ENCODE measurements at regions not wholly inside any gene's neighbourhood (a gene's known extent, or its start where the extent isn't known, plus 50 kb on each side); places are given as distances from the start of the nearest gene placed in this dataset.

GRCh38 chr20:47929368-47930115 lies 144.3 kb upstream of the SULF2 start:
- H3K9me3 Mint-ChIP-seq (ENCODE audit: unreplicated experiment): peaks cover 39% of the 10 kb centered on the region
- Histone ChIP-seq H3K4me3 (ENCODE audit: low read depth, low read length) (no peak overlapping the region), H3K36me3 (ENCODE audit: control insufficient read depth, insufficient read depth, low read length) (no peaks in the 10 kb centered on the region), H3K9me3 (no peaks in the 10 kb centered on the region), H3K4me1 (no peaks in the 10 kb centered on the region), H3K27me3 (replicated peaks; ENCODE audit: control insufficient read depth, insufficient read depth, low read length) (no peaks in the 10 kb centered on the region; the same call in 1 of the 2 replicates)
- intact Hi-C loops (cut with micrococcal nuclease; ENCODE audit: unreplicated experiment): no loop called here
- H3K4me1 Mint-ChIP-seq (ENCODE audit: low read depth, unreplicated experiment): no peaks in the 10 kb centered on the region
- no peaks in the 10 kb centered on the region for H3K36me3 Mint-ChIP-seq (ENCODE audit: insufficient read depth, unreplicated experiment)
- no peak overlapping the region for H3K27ac Mint-ChIP-seq (ENCODE audit: unreplicated experiment)
- BruUV-seq (replicated peaks): no TSS peak
- CTCF ChIA-PET: no interaction called here
- no peak overlapping the region for H3K4me3 Mint-ChIP-seq (ENCODE audit: unreplicated experiment)
- peaks cover 11% of the 10 kb centered on the region for H3K27me3 Mint-ChIP-seq (ENCODE audit: insufficient read depth, unreplicated experiment)
- TF ChIP-seq CTCF (IDR thresholded peaks at IDR 0.05; ENCODE audit: insufficient read depth in 1 of 2, low read depth in 1 of 2, low read length in 1 of 2, severe bottlenecking in 1 of 2, unreplicated experiment in 1 of 2): no peak
- no peak for DNase-seq
- POLR2A ChIA-PET: interaction anchor here (0.7 kb wide), 1 partner anchor 95 kb away, joined by 5 read pairs; no protein-coding TSS in a partner anchor

- TF ChIP-seq CTCF (IDR thresholded peaks at IDR 0.05; ENCODE audit: insufficient read depth in 1 of 2, low read depth in 1 of 2, low read length in 1 of 2, severe bottlenecking in 1 of 2, unreplicated experiment in 1 of 2): no peak
- intact Hi-C loops (cut with micrococcal nuclease; ENCODE audit: unreplicated experiment): no loop called here
- Histone ChIP-seq H3K36me3 (ENCODE audit: control insufficient read depth, insufficient read depth, low read length) (no peaks in the 10 kb centered on the region), H3K27me3 (replicated peaks; ENCODE audit: control insufficient read depth, insufficient read depth, low read length) (no peaks in the 10 kb centered on the region), H3K4me3 (ENCODE audit: low read depth, low read length) (no peak overlapping the region), H3K9me3 (no peaks in the 10 kb centered on the region), H3K4me1 (no peaks in the 10 kb centered on the region)
- no peak overlapping the region for H3K27ac Mint-ChIP-seq (ENCODE audit: unreplicated experiment)
- peaks cover 39% of the 10 kb centered on the region for H3K9me3 Mint-ChIP-seq (ENCODE audit: unreplicated experiment)
- no peak for DNase-seq
- no TSS peak for BruUV-seq (replicated peaks)
- H3K36me3 Mint-ChIP-seq (ENCODE audit: insufficient read depth, unreplicated experiment): no peaks in the 10 kb centered on the region
- POLR2A ChIA-PET: interaction anchor here (0.6 kb wide), 1 partner anchor 738 kb away, joined by 4 read pairs; no protein-coding TSS in a partner anchor
- CTCF ChIA-PET: no interaction called here
- no peaks in the 10 kb centered on the region for H3K4me1 Mint-ChIP-seq (ENCODE audit: low read depth, unreplicated experiment)
- H3K4me3 Mint-ChIP-seq (ENCODE audit: unreplicated experiment): no peak overlapping the region
- peaks cover 4% of the 10 kb centered on the region for H3K27me3 Mint-ChIP-seq (ENCODE audit: insufficient read depth, unreplicated experiment)
Observed at GRCh38 chr20:47927944-47928343, 142.7 kb upstream of the SULF2 start.

GRCh38 chr20:47927385-47927851 lies 142.1 kb upstream of the SULF2 start:
- ChIA-PET CTCF (no interaction called here), POLR2A (interaction anchor here (0.6 kb wide), 1 partner anchor 738 kb away, joined by 4 read pairs; no protein-coding TSS in a partner anchor)
- intact Hi-C loops (cut with micrococcal nuclease; ENCODE audit: unreplicated experiment): no loop called here
- no peak for TF ChIP-seq CTCF (IDR thresholded peaks at IDR 0.05; ENCODE audit: insufficient read depth in 1 of 2, low read depth in 1 of 2, low read length in 1 of 2, severe bottlenecking in 1 of 2, unreplicated experiment in 1 of 2)
- no TSS peak for BruUV-seq (replicated peaks)
- Mint-ChIP-seq H3K36me3 (ENCODE audit: insufficient read depth, unreplicated experiment) (no peaks in the 10 kb centered on the region), H3K9me3 (ENCODE audit: unreplicated experiment) (peaks cover 39% of the 10 kb centered on the region), H3K27ac (ENCODE audit: unreplicated experiment) (no peak overlapping the region), H3K4me3 (ENCODE audit: unreplicated experiment) (no peak overlapping the region), H3K27me3 (ENCODE audit: insufficient read depth, unreplicated experiment) (peaks cover 4% of the 10 kb centered on the region), H3K4me1 (ENCODE audit: low read depth, unreplicated experiment) (no peaks in the 10 kb centered on the region)
- H3K4me1 ChIP-seq: peaks cover 2% of the 10 kb centered on the region; the same call in 1 of the 2 replicates
- no peak for DNase-seq
- H3K36me3 ChIP-seq (ENCODE audit: control insufficient read depth, insufficient read depth, low read length): no peaks in the 10 kb centered on the region
- no peak overlapping the region for H3K4me3 ChIP-seq (ENCODE audit: low read depth, low read length)
- no peaks in the 10 kb centered on the region for H3K27me3 ChIP-seq (replicated peaks; ENCODE audit: control insufficient read depth, insufficient read depth, low read length)
- H3K9me3 ChIP-seq: no peaks in the 10 kb centered on the region

All from Caco-2 (cell line).